Caco-2 (cell line): ENCODE measurements at regions not wholly inside any gene's neighbourhood (a gene's known extent, or its start where the extent isn't known, plus 50 kb on each side); places are given as distances from the start of the nearest gene placed in this dataset.

Source experiments
- BruUV-seq: library from RNA; stranded (reverse); fragments of 400-500 nt; replicated peaks from 2 replicates; lab custom pipeline; 2021; lab: Mats Ljungman, UMichigan
- CTCF ChIA-PET: fragments of 300-600 bp; sonication (Branson Sonifier 250); formaldehyde crosslinking; loops from one replicate; lab custom pipeline; 2022; ENCODE audit warnings: antibody characterized with exemption; lab: Charles Lee
- POLR2A ChIA-PET: fragments of 300-600 bp; sonication (Branson Sonifier 250); formaldehyde crosslinking; loops from one replicate; lab custom pipeline; 2022; ENCODE audit warnings: antibody characterized with exemption; lab: Charles Lee
- DNase-seq, 2 experiments: peaks; one replicate each; pipeline versions ENCODE4 v3.0.0 to v3.0.0-alpha.2; 2020 to 2022
- H3K27me3 ChIP-seq: replicated peaks from 2 replicates; pipeline ENCODE4 v1.6.0; 2011; ENCODE audit warnings: low read length; ENCODE audit not compliant: control insufficient read depth, insufficient read depth
- H3K36me3 ChIP-seq: 2 replicates; pipeline ENCODE4 v1.5.1; 2011; ENCODE audit warnings: low read length; ENCODE audit not compliant: control insufficient read depth, insufficient read depth
- H3K4me1 ChIP-seq: fragments of 250-450 bp; sonication (Bioruptor Pico); 2 replicates; pipeline ENCODE4 v1.5.1; 2020; ENCODE audit warnings: mild to moderate bottlenecking
- H3K4me3 ChIP-seq: 2 replicates; pipeline ENCODE4 v1.5.1; 2011; ENCODE audit warnings: low read depth, mild to moderate bottlenecking, control low read depth, low read length
- H3K9me3 ChIP-seq: fragments of 250-450 bp; sonication (Bioruptor Pico); 2 replicates; pipeline ENCODE4 v1.5.1; 2020; ENCODE audit warnings: mild to moderate bottlenecking, moderate library complexity
- H3K27ac Mint-ChIP-seq: one replicate; pipeline ENCODE4 v1.8.0; 2022; ENCODE audit warnings: mixed read lengths; ENCODE audit not compliant: unreplicated experiment
- H3K27me3 Mint-ChIP-seq: one replicate; pipeline ENCODE4 v1.8.0; 2022; ENCODE audit warnings: mixed read lengths; ENCODE audit not compliant: insufficient read depth, unreplicated experiment
- H3K36me3 Mint-ChIP-seq: one replicate; pipeline ENCODE4 v1.8.0; 2022; ENCODE audit warnings: mild to moderate bottlenecking, mixed read lengths; ENCODE audit not compliant: insufficient read depth, unreplicated experiment
- H3K4me1 Mint-ChIP-seq: one replicate; pipeline ENCODE4 v1.8.0; 2022; ENCODE audit warnings: low read depth, mixed read lengths; ENCODE audit not compliant: unreplicated experiment
- H3K4me3 Mint-ChIP-seq: one replicate; pipeline ENCODE4 v1.8.0; 2022; ENCODE audit warnings: mild to moderate bottlenecking, moderate library complexity, mixed read lengths; ENCODE audit not compliant: unreplicated experiment
- H3K9me3 Mint-ChIP-seq: one replicate; pipeline ENCODE4 v1.8.0; 2022; ENCODE audit warnings: mixed read lengths; ENCODE audit not compliant: unreplicated experiment
- intact Hi-C: fragments of 100-400 bp; cut with micrococcal nuclease; formaldehyde crosslinking; loops from one replicate; pipeline ENCODE4 v1.10.0; 2022; ENCODE audit not compliant: unreplicated experiment
- TF ChIP-seq, protein P1 (sequence below), 2 experiments: fragments of 200-600 bp in 1 of 2; IDR thresholded peaks; 1 replicate in 1 of 2; 2 replicates in 1 of 2; pipeline versions ENCODE4 v1.5.1 to v1.8.0; 2011 to 2022; ENCODE audit warnings: antibody characterized with exemption in 1 of 2, control low read depth in 1 of 2, inconsistent platforms in 1 of 2, low read depth in 1 of 2, low read length in 1 of 2, mild to moderate bottlenecking in 1 of 2, moderate library complexity in 1 of 2; ENCODE audit not compliant: insufficient read depth in 1 of 2, severe bottlenecking in 1 of 2, unreplicated experiment in 1 of 2

DNA sequence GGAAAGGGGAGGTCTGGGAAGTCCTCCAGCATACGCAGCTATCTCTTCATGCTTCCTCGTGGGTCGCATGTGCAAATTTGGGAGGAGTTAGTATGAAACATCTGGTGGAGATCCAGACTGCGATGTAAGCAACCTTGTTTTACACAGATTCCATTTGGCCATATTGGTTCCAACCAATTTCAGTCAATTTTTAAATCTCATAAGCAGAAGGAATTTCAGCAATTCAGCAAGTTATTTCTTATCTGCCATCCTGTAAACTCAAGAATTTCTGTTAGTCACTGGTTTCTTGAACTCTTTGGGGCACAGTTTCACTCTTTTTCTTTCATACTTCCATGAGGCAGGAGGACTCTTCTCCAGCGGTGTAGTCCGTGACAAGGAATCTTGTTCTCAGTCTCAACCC is 130.4 kb upstream of the CLINT1 start:
- no peak overlapping the region for H3K4me3 Mint-ChIP-seq
- H3K4me1 ChIP-seq = peaks cover 10% of the 10 kb centered on the region
- no peak overlapping the region for H3K4me3 ChIP-seq
- no TSS peak for BruUV-seq
- H3K36me3 Mint-ChIP-seq = no peaks in the 10 kb centered on the region
- H3K27me3 Mint-ChIP-seq = no peaks in the 10 kb centered on the region
- ChIA-PET CTCF (no interaction called here), POLR2A (no interaction called here)
- TF ChIP-seq, protein P1, sequence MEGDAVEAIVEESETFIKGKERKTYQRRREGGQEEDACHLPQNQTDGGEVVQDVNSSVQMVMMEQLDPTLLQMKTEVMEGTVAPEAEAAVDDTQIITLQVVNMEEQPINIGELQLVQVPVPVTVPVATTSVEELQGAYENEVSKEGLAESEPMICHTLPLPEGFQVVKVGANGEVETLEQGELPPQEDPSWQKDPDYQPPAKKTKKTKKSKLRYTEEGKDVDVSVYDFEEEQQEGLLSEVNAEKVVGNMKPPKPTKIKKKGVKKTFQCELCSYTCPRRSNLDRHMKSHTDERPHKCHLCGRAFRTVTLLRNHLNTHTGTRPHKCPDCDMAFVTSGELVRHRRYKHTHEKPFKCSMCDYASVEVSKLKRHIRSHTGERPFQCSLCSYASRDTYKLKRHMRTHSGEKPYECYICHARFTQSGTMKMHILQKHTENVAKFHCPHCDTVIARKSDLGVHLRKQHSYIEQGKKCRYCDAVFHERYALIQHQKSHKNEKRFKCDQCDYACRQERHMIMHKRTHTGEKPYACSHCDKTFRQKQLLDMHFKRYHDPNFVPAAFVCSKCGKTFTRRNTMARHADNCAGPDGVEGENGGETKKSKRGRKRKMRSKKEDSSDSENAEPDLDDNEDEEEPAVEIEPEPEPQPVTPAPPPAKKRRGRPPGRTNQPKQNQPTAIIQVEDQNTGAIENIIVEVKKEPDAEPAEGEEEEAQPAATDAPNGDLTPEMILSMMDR (IDR thresholded peaks at IDR 0.05; ENCODE audit: insufficient read depth in 1 of 2, low read depth in 1 of 2, low read length in 1 of 2, severe bottlenecking in 1 of 2, unreplicated experiment in 1 of 2) = no peak
- H3K36me3 ChIP-seq = no peaks in the 10 kb centered on the region
- H3K27me3 ChIP-seq = no peaks in the 10 kb centered on the region
- intact Hi-C loops = no loop called here
- no peaks in the 10 kb centered on the region for H3K4me1 Mint-ChIP-seq
- no peaks in the 10 kb centered on the region for H3K9me3 ChIP-seq
- peaks cover 6% of the 10 kb centered on the region for H3K9me3 Mint-ChIP-seq
- no peak for DNase-seq
- peak overlapping the region; percentile 37 for H3K27ac Mint-ChIP-seq

DNA sequence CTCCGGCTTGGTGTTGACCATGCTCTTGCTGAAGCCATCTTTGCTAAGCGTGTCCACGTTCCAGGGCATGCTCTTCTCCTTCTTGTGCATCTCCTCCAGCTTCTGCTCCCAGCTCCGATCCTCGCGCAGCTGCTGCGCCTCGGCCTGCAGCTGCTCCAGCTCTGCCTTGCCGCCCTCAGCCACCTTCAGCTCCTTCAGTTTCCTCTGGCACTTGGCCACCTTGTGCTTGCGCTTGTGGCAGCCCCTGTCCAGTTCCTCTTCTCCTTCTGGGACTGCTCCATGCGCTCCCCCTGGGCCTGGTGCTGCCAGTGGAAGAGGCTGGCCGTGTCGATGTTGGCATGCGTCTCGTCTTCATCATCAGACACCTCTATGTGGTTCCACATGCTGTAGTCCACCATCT is 128.3 kb upstream of the CLINT1 start:
- intact Hi-C loops = no loop called here
- Histone ChIP-seq H3K4me1 (peaks cover 10% of the 10 kb centered on the region), H3K4me3 (no peak overlapping the region), H3K36me3 (no peaks in the 10 kb centered on the region), H3K27me3 (no peaks in the 10 kb centered on the region), H3K9me3 (no peaks in the 10 kb centered on the region)
- TF ChIP-seq, protein P1 (IDR thresholded peaks at IDR 0.05; ENCODE audit: insufficient read depth in 1 of 2, low read depth in 1 of 2, low read length in 1 of 2, severe bottlenecking in 1 of 2, unreplicated experiment in 1 of 2) = no peak
- no peak overlapping the region for H3K4me3 Mint-ChIP-seq
- peaks cover 16% of the 10 kb centered on the region for H3K9me3 Mint-ChIP-seq
- POLR2A ChIA-PET = no interaction called here
- H3K27ac Mint-ChIP-seq = no peak overlapping the region
- H3K27me3 Mint-ChIP-seq = no peaks in the 10 kb centered on the region
- H3K36me3 Mint-ChIP-seq = no peaks in the 10 kb centered on the region
- BruUV-seq = no TSS peak
- H3K4me1 Mint-ChIP-seq = no peaks in the 10 kb centered on the region
- CTCF ChIA-PET = no interaction called here
- DNase-seq = no peak

DNA sequence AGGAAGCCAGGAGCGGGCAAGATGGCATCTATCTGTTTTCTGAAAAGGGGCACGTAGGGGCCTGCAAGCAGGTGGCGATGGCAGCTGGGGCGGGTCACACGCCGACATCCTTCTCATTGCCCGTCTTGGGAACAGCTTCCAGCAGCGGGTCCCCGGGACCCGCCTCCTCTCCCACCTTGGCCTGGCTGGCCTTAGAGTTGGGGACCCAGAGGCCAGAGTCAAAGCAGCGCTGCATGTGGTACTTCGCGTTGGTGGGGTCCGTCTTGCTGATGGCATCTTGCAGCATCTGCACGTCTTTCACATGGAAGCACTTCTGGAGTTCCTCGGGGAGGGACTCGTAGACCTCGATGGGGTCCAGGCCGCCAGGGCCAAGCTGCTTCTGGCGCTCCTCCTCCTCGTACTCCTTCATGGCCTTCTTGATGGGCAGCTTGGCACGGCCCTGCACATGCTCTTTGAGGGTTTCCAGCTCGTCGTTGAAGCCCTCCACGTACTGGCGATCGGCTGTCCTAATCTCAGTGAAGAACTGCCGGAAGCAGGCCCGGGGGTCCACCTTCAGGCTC is 127.6 kb upstream of the CLINT1 start:
- Mint-ChIP-seq H3K9me3 (peaks cover 16% of the 10 kb centered on the region), H3K27me3 (no peaks in the 10 kb centered on the region), H3K4me3 (no peak overlapping the region), H3K36me3 (no peaks in the 10 kb centered on the region), H3K27ac (no peak overlapping the region), H3K4me1 (no peaks in the 10 kb centered on the region)
- no TSS peak for BruUV-seq
- Histone ChIP-seq H3K9me3 (no peaks in the 10 kb centered on the region), H3K27me3 (no peaks in the 10 kb centered on the region), H3K4me1 (peaks cover 10% of the 10 kb centered on the region), H3K4me3 (no peak overlapping the region), H3K36me3 (no peaks in the 10 kb centered on the region)
- intact Hi-C loops = no loop called here
- no peak for DNase-seq
- TF ChIP-seq, protein P1 (IDR thresholded peaks at IDR 0.05; ENCODE audit: insufficient read depth in 1 of 2, low read depth in 1 of 2, low read length in 1 of 2, severe bottlenecking in 1 of 2, unreplicated experiment in 1 of 2) = no peak
- POLR2A ChIA-PET = no interaction called here
- CTCF ChIA-PET = no interaction called here
